HCEC 1CT (cell line): ENCODE measurements at regions not wholly inside any gene's neighbourhood (a gene's known extent, or its start where the extent isn't known, plus 50 kb on each side); places are given as distances from the start of the nearest gene placed in this dataset.
"Not testable (repeated sequence)": the region's sequence is repeated elsewhere in the genome, so short reads cannot be mapped to it uniquely, and the experiment has no call there.

Experiments
- DNase-seq: peaks from one replicate; pipeline ENCODE4 v3.0.0-alpha.2; 2017

GRCh38 chr9:32045513-32045912 lies 338.9 kb upstream of the ACO1 start:
- DNase-seq: no peak

- DNase-seq: no peak
Observed at GRCh38 chr9:32067261-32067660, 317.2 kb upstream of the ACO1 start.

- DNase-seq: no peak
Observed at GRCh38 chr9:32069169-32069813, 315.2 kb upstream of the ACO1 start.

GRCh38 chr9:32069969-32070368 lies 314.5 kb upstream of the ACO1 start:
- DNase-seq: no peak

GRCh38 chr9:32072570-32072969 lies 311.9 kb upstream of the ACO1 start:
- DNase-seq: no peak

GRCh38 chr9:32092031-32092430 lies 292.4 kb upstream of the ACO1 start:
- no peak for DNase-seq

- no peak for DNase-seq
Observed at GRCh38 chr9:32117291-32117690, 267.2 kb upstream of the ACO1 start.

- DNase-seq: no peak
Observed at GRCh38 chr9:32128546-32128945, 255.9 kb upstream of the ACO1 start.

- DNase-seq: not testable (repeated sequence)
Observed at GRCh38 chr9:32130709-32131108, 253.7 kb upstream of the ACO1 start.

GRCh38 chr9:32136700-32137339 lies 247.6 kb upstream of the ACO1 start:
- no peak for DNase-seq

GRCh38 chr9:32142074-32142473 lies 242.4 kb upstream of the ACO1 start:
- DNase-seq: no peak

- not testable (repeated sequence) for DNase-seq
Observed at GRCh38 chr9:32148553-32148952, 235.9 kb upstream of the ACO1 start.

GRCh38 chr9:32161209-32161608 lies 223.2 kb upstream of the ACO1 start:
- DNase-seq: no peak

GRCh38 chr9:32161720-32162119 lies 222.7 kb upstream of the ACO1 start:
- no peak for DNase-seq

GRCh38 chr9:32166316-32166715 lies 218.1 kb upstream of the ACO1 start:
- not testable (repeated sequence) for DNase-seq

- DNase-seq: no peak
Observed at GRCh38 chr9:32171339-32171738, 213.1 kb upstream of the ACO1 start.

GRCh38 chr9:32172256-32172655 lies 212.2 kb upstream of the ACO1 start:
- no peak for DNase-seq

- DNase-seq: no peak
Observed at GRCh38 chr9:32177396-32177795, 207.0 kb upstream of the ACO1 start.

- no peak for DNase-seq
Observed at GRCh38 chr9:32180597-32180996, 203.8 kb upstream of the ACO1 start.

- no peak for DNase-seq
Observed at GRCh38 chr9:32200241-32200640, 184.2 kb upstream of the ACO1 start.

GRCh38 chr9:32200896-32201295 lies 183.5 kb upstream of the ACO1 start:
- no peak for DNase-seq

GRCh38 chr9:32209164-32209563 lies 175.3 kb upstream of the ACO1 start:
- not testable (repeated sequence) for DNase-seq

GRCh38 chr9:32218100-32218767 lies 166.2 kb upstream of the ACO1 start:
- DNase-seq: no peak

GRCh38 chr9:32220750-32221149 lies 163.7 kb upstream of the ACO1 start:
- no peak for DNase-seq
